Tibial nerve (tissue), 4 donors: ENCODE measurements at regions not wholly inside any gene's neighbourhood (a gene's known extent, or its start where the extent isn't known, plus 50 kb on each side); places are given as distances from the start of the nearest gene placed in this dataset.

Experiments used
- DNase-seq, 2 donors: peaks; one replicate each; pipeline ENCODE4 v3.0.0-alpha.2; 2019; ENCODE audit warnings: low spot score in 2 of 2
- H3K27ac ChIP-seq, 4 donors: fragments of 200-600 bp; sonication (generic) in 3 of 4; one replicate each; pipeline ENCODE4 v1.5.1; 2017 to 2019; ENCODE audit warnings: mild to moderate bottlenecking in 1 of 4
- H3K27me3 ChIP-seq, 2 donors: fragments of 200-600 bp; sonication (generic) in 1 of 2; one replicate each; pipeline versions ENCODE4 v1.5.1 to v1.6.0; 2017 to 2019
- H3K36me3 ChIP-seq, 3 donors: fragments of 200-600 bp; sonication (generic); one replicate each; pipeline ENCODE4 v1.5.1; 2018 to 2019
- H3K4me1 ChIP-seq, 4 donors: fragments of 200-600 bp; sonication (generic) in 3 of 4; one replicate each; pipeline ENCODE4 v1.5.1; 2017 to 2019
- H3K4me3 ChIP-seq, 4 donors: fragments of 200-600 bp; sonication (generic) in 3 of 4; one replicate each; pipeline ENCODE4 v1.5.1; 2017 to 2019; ENCODE audit warnings: mild to moderate bottlenecking in 1 of 4, moderate library complexity in 1 of 4
- H3K9me3 ChIP-seq, 4 donors: fragments of 200-600 bp; sonication (generic) in 3 of 4; one replicate each; pipeline ENCODE4 v1.5.1; 2017 to 2019
- EP300 ChIP-seq, 2 donors: sonication (generic); formaldehyde crosslinking; IDR thresholded peaks; one replicate each; pipeline ENCODE4 v1.6.1; 2017; ENCODE audit warnings: antibody characterized with exemption in 2 of 2, mild to moderate bottlenecking in 1 of 2
- POLR2A ChIP-seq, 2 donors: fragments of 450-650 bp; IDR thresholded peaks; one replicate each; pipeline ENCODE4 v1.6.1; 2017; ENCODE audit warnings: antibody characterized with exemption in 2 of 2, mild to moderate bottlenecking in 2 of 2, moderate library complexity in 2 of 2
- WGBS, 2 donors: methylation state at CpG; one replicate each; pipeline ENCODE4 v1.1.5; 2018; 5-methylcytosine and 5-hydroxymethylcytosine counted together
- TF ChIP-seq, protein P1 (sequence below), 5 experiments: fragments of 200-600 bp in 3 of 5; fragments of 450-650 bp in 2 of 5; sonication (generic) in 3 of 5; IDR thresholded peaks; one replicate each; pipeline ENCODE4 v1.5.1; 2016 to 2019; ENCODE audit warnings: antibody characterized with exemption in 5 of 5, mild to moderate bottlenecking in 3 of 5, moderate library complexity in 2 of 5

DNA sequence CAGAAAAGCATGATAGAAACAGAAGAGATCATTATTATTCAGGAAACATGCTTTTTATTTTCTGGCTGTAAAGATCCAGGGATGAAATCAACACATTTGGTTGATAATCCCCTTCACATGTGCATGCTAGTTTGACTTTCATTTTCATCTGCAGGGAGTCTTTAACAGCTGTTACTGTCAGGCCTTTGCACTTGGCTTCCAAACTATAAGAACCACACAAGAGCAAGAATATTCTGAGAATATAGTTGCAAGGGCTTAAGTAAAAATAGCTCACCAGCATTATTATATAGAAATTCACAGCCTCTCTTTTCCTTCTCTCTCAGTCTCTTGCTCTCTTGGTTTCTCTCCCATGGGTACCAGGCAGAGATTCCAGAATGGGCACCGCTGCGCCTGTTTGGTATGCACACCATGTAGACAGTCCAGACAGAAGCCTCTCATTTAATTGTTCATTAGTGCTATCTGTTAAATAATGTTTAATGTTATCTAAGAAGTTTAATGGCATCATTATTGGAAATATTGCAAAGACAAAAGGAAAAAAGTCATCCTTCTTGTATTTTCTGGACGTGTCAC lies 622.3 kb upstream of the PLXNA2 start:
- peaks cover 0 to 2% (median 0%) of the 10 kb centered on the region in 4 donors for H3K9me3 ChIP-seq
- no peak overlapping the region for H3K27ac ChIP-seq
- no peaks in the 10 kb centered on the region for H3K36me3 ChIP-seq
- no peak for DNase-seq
- WGBS, 2 donors: 89 to 93% methylated on average over 3 of the region's 3 CpGs
- H3K4me1 ChIP-seq: no peaks in the 10 kb centered on the region
- H3K4me3 ChIP-seq: no peak overlapping the region
- no peak for TF ChIP-seq EP300 (IDR thresholded peaks at IDR 0.05)
- TF ChIP-seq POLR2A (IDR thresholded peaks at IDR 0.05): no peak
- TF ChIP-seq, protein P1, sequence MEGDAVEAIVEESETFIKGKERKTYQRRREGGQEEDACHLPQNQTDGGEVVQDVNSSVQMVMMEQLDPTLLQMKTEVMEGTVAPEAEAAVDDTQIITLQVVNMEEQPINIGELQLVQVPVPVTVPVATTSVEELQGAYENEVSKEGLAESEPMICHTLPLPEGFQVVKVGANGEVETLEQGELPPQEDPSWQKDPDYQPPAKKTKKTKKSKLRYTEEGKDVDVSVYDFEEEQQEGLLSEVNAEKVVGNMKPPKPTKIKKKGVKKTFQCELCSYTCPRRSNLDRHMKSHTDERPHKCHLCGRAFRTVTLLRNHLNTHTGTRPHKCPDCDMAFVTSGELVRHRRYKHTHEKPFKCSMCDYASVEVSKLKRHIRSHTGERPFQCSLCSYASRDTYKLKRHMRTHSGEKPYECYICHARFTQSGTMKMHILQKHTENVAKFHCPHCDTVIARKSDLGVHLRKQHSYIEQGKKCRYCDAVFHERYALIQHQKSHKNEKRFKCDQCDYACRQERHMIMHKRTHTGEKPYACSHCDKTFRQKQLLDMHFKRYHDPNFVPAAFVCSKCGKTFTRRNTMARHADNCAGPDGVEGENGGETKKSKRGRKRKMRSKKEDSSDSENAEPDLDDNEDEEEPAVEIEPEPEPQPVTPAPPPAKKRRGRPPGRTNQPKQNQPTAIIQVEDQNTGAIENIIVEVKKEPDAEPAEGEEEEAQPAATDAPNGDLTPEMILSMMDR (IDR thresholded peaks at IDR 0.05): no peak
- no peaks in the 10 kb centered on the region for H3K27me3 ChIP-seq

DNA sequence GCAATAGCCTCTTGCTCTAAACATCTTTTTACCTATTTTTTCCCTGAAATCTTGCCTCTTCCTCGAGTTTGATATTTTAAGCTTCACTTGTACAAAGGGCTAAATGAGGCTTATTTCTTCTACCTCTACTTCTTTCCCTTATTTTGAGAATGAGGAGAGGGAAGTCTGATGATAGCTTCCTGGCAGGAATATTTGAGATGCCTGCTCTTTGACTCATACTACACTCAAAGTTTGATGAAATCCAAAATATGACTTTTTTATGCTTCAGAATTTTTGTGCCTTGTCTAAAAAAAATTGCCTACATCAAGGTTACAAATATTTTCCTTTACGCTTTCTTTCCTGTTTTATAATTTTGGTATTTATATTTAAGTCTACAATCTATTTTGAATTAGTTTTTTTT lies 624.4 kb upstream of the PLXNA2 start:
- H3K4me1 ChIP-seq: no peaks in the 10 kb centered on the region
- TF ChIP-seq POLR2A (IDR thresholded peaks at IDR 0.05) (no peak), EP300 (IDR thresholded peaks at IDR 0.05) (no peak)
- TF ChIP-seq, protein P1 (IDR thresholded peaks at IDR 0.05): no peak
- H3K27ac ChIP-seq: no peak overlapping the region
- DNase-seq: no peak
- no peaks in the 10 kb centered on the region for H3K27me3 ChIP-seq
- no peaks in the 10 kb centered on the region for H3K36me3 ChIP-seq
- 59 to 63% methylated on average over 2 of the region's 2 CpGs for WGBS, 2 donors
- H3K9me3 ChIP-seq: peaks cover 0 to 4% (median 1%) of the 10 kb centered on the region in 4 donors
- H3K4me3 ChIP-seq: no peak overlapping the region

DNA sequence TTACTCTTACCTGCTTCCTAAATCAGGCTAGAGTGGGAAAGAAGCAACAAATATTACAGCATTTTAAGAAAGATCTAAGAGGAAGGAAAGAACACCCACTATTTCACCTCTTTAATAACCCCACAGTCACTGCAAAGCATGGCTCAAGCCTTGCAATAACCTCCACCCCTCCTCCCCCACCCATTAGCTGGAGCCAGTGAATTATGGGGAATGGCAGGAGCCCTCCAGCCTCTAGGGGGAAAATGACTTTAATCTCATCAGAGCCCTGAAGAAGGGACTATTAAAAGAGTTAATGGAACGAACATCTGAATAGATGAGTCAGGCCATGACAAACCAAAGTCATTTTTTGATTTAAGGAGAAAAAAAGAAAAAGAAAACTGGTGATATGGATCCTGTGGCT lies 630.7 kb upstream of the PLXNA2 start:
- no peaks in the 10 kb centered on the region for H3K4me1 ChIP-seq
- TF ChIP-seq POLR2A (IDR thresholded peaks at IDR 0.05) (no peak), EP300 (IDR thresholded peaks at IDR 0.05) (no peak)
- TF ChIP-seq, protein P1 (IDR thresholded peaks at IDR 0.05): no peak
- no peaks in the 10 kb centered on the region for H3K27me3 ChIP-seq
- H3K9me3 ChIP-seq: peaks cover 0 to 4% (median 1%) of the 10 kb centered on the region in 4 donors
- H3K4me3 ChIP-seq: no peak overlapping the region
- no peak overlapping the region for H3K27ac ChIP-seq
- DNase-seq: no peak
- no peaks in the 10 kb centered on the region for H3K36me3 ChIP-seq
- 39 to 42% methylated on average over 1 of the region's 1 CpG for WGBS, 2 donors

DNA sequence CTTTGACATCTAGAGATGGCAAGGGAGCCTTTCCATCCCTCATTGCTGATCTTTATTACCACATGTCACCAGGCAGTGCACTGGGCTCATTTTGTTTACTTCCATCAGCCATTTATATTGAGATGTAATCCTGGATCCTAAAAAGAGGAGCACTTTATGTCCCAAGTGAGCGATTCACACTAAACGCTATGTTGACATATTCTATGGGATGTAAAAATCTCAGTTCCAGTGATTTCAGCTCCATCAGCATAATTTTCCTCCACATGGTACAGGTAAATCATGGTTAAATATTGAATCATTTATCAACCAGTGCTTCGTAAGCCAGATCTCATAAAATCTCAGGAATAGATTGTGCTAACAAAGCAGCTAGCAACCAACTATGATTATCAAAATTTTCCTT lies 634.8 kb upstream of the PLXNA2 start:
- Histone ChIP-seq H3K4me1 (peaks cover 0 to 6% (median 0%) of the 10 kb centered on the region in 4 donors), H3K27me3 (no peaks in the 10 kb centered on the region), H3K27ac (no peak overlapping the region), H3K9me3 (no peaks in the 10 kb centered on the region), H3K36me3 (no peaks in the 10 kb centered on the region), H3K4me3 (no peak overlapping the region)
- TF ChIP-seq, protein P1 (IDR thresholded peaks at IDR 0.05): no peak
- no peak for DNase-seq
- WGBS, 2 donors: 81 to 89% methylated on average over 3 of the region's 3 CpGs

DNA sequence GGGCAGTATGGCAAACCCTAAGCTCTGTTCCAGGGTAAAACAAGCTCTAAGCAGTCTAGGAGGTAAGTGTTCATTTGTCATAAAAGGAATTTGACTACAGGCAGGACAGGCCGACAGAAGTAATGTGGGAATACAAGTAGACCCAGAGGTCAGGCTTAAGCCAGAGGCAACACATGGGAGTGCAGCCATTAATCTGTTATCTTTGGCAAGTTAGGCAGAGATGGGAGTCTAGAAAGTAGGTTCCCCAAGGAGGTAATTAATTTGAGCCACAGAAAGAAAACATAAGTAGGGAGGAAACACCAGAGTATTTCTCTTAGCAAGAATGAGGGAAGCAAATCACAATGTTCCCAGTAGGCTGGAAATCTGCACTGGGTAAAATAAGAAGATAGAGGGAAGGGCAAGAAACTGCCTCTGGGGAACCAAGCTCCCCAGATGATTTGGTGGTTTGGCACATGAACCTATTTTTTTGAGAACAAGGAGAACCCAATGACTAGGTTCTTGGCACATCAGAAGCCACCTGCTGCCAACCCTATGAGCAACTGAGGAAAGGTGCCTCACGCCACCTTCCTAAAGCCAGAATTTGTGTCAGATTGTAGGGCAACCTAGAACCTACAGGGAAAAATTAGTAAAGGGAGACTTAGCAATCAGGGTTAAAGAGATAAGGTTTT lies 636.4 kb upstream of the PLXNA2 start:
- TF ChIP-seq, protein P1 (IDR thresholded peaks at IDR 0.05): no peak
- no peak for TF ChIP-seq POLR2A (IDR thresholded peaks at IDR 0.05)
- H3K36me3 ChIP-seq: no peaks in the 10 kb centered on the region
- WGBS, 2 donors: 45 to 53% methylated on average over 2 of the region's 2 CpGs
- no peak for DNase-seq
- no peaks in the 10 kb centered on the region for H3K27me3 ChIP-seq
- H3K4me1 ChIP-seq: peaks cover 0 to 6% (median 0%) of the 10 kb centered on the region in 4 donors
- H3K9me3 ChIP-seq: no peaks in the 10 kb centered on the region
- no peak overlapping the region for H3K27ac ChIP-seq
- H3K4me3 ChIP-seq: no peak overlapping the region
